HUES6 (cell line): ENCODE measurements at regions not wholly inside any gene's neighbourhood (a gene's known extent, or its start where the extent isn't known, plus 50 kb on each side); places are given as distances from the start of the nearest gene placed in this dataset.

Experiments
- H3K27ac ChIP-seq: 2 replicates; pipeline ENCODE4 v1.7.0; 2013; ENCODE audit warnings: low read depth, mild to moderate bottlenecking, low read length, inconsistent platforms
- H3K27me3 ChIP-seq: 2 replicates; pipeline ENCODE4 v1.6.1; 2013; ENCODE audit warnings: low read length; ENCODE audit not compliant: control insufficient read depth, insufficient read depth
- H3K36me3 ChIP-seq: 2 replicates; pipeline ENCODE4 v1.6.1; 2013; ENCODE audit warnings: low read length; ENCODE audit not compliant: control insufficient read depth, insufficient read depth
- H3K4me1 ChIP-seq: 2 replicates; pipeline ENCODE4 v1.6.1; 2013; ENCODE audit warnings: low read length; ENCODE audit not compliant: control insufficient read depth, insufficient read depth
- H3K4me3 ChIP-seq: 2 replicates; pipeline ENCODE4 v1.5.1; 2013; ENCODE audit warnings: low read depth, low read length
- H3K9ac ChIP-seq: one replicate; pipeline ENCODE4 v1.6.1; 2013; ENCODE audit warnings: mild to moderate bottlenecking, low read length
- H3K9me3 ChIP-seq: 2 replicates; pipeline ENCODE4 v1.6.1; 2013; ENCODE audit warnings: low read depth, low read length; ENCODE audit not compliant: control insufficient read depth, insufficient read depth

GRCh38 chr2:42861321-42861720, 68.9 kb upstream of the HAAO start:
- Histone ChIP-seq H3K27ac (no peak overlapping the region), H3K9me3 (no peaks in the 10 kb centered on the region), H3K4me3 (no peak overlapping the region), H3K9ac (no peak overlapping the region), H3K27me3 (no peaks in the 10 kb centered on the region), H3K4me1 (peaks cover 2% of the 10 kb centered on the region; the same call in 1 of the 2 replicates), H3K36me3 (no peaks in the 10 kb centered on the region)

DNA sequence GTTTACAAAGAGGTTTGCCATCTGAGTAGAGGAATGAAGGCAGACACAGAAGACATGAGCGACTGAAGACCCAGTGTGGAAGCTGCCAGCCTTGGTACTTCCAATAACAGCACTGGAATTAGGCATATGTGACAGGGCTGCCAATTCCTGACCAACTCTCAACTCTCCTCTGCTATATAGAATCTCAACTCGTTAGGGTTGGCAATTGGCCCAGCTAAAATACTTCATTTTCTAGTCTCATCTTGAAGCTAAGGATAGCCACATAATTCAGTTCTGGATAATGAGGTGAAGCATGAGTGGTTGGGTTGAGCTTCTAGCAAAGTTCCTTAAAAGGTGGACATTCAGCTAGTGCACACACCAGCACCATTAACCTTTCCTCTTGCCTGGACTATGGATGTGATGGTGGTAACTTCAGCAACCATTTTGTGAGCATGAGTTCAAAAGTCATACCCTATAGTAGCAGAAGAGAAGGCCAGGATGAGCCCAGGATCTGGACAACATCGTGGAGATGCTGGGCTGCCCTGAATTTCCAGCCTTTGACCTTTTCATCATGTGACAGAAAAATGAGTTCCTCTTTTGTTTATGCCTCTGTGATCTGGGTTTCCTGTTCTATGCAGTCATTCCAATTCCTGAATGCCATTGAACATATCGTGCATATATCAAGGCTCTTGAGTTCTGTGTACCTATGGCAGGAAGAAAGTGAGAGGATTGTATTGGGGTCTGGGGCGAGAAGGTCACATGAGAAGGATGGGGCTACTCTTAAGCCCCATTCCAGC, 68.1 kb upstream of the HAAO start:
- H3K27ac ChIP-seq = no peak overlapping the region
- no peaks in the 10 kb centered on the region for H3K9me3 ChIP-seq
- no peaks in the 10 kb centered on the region for H3K27me3 ChIP-seq
- no peak overlapping the region for H3K9ac ChIP-seq
- no peaks in the 10 kb centered on the region for H3K36me3 ChIP-seq
- H3K4me1 ChIP-seq = peaks cover 2% of the 10 kb centered on the region; the same call in 1 of the 2 replicates
- no peak overlapping the region for H3K4me3 ChIP-seq

DNA sequence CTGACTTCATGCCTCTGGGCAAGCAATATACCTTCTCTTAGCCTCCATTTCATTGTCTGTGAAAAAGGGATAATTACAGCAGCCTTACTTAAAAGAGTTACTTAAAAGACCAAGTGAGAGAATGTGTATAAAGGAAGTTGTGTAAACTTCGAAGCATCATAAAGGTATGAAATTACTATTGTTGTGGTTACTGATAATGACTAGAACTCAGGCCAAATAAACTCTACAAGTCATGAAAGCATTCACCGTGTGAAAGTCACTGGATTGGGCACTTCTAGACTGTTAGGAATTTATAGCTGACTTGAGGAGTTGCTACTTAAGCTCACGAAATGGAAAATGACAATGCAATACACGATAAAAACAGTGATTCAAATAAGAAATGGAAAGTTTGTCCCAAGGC, 67.4 kb upstream of the HAAO start:
- Histone ChIP-seq H3K27me3 (no peaks in the 10 kb centered on the region), H3K4me3 (no peak overlapping the region), H3K4me1 (peaks cover 2% of the 10 kb centered on the region; the same call in 1 of the 2 replicates), H3K9me3 (no peaks in the 10 kb centered on the region), H3K36me3 (no peaks in the 10 kb centered on the region), H3K9ac (no peak overlapping the region), H3K27ac (no peak overlapping the region)

GRCh38 chr2:42859006-42859552, 66.7 kb upstream of the HAAO start:
- Histone ChIP-seq H3K36me3 (no peaks in the 10 kb centered on the region), H3K9me3 (no peaks in the 10 kb centered on the region), H3K27me3 (no peaks in the 10 kb centered on the region), H3K4me3 (no peak overlapping the region), H3K27ac (no peak overlapping the region), H3K9ac (no peak overlapping the region), H3K4me1 (peaks cover 8% of the 10 kb centered on the region; the same call in 1 of the 2 replicates)

DNA sequence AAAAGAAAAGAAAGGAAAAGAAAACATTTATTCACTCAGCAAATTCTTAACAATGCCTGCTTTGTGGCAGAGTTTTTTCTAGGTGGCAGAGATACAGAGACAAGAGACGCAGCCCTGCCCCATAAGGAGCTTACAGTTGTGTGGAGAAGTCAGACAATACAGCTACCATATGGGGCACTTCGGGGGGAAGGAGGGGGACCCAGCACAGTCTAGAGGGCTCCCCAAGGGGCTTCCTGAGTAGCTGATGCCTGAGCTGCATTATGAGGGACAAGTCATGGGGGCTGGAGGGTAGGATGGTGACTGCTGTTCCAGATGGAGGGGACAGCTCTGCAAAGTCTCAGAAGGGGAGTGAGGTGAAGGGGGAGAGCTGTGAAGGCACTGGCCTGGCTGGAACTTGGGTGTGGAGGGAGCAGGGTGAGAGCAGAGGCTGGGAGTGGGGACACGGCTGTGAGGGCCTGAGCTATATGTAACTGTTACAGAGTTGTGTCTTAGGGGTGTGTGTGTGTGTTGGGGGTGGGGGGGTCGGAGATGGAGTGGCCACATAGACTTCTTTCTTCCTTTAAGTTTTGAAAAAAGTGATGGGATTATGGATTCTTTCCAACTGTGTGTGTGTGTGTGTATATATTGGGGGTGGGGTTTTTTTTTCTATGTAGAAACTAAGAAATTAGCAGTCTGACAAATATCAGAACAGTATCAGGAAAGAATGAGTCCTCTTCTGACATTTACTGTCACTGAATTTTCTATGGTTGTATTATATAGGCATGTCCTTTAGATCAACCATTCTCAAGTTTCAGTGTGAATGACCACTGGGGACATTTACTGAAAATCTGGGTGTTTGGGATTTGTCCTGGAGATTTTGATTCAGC, 66.0 kb upstream of the HAAO start:
- H3K4me1 ChIP-seq = peaks cover 13% of the 10 kb centered on the region; the same call in 1 of the 2 replicates
- no peaks in the 10 kb centered on the region for H3K36me3 ChIP-seq
- H3K4me3 ChIP-seq = no peak overlapping the region
- H3K27ac ChIP-seq = no peak overlapping the region
- H3K9me3 ChIP-seq = no peaks in the 10 kb centered on the region
- H3K9ac ChIP-seq = no peak overlapping the region
- H3K27me3 ChIP-seq = no peaks in the 10 kb centered on the region

GRCh38 chr2:42856891-42857632, 64.7 kb upstream of the HAAO start:
- no peaks in the 10 kb centered on the region for H3K9me3 ChIP-seq
- H3K27ac ChIP-seq = no peak overlapping the region
- H3K4me3 ChIP-seq = no peak overlapping the region
- no peak overlapping the region for H3K9ac ChIP-seq
- H3K4me1 ChIP-seq = peaks cover 13% of the 10 kb centered on the region; the same call in 1 of the 2 replicates
- no peaks in the 10 kb centered on the region for H3K36me3 ChIP-seq
- H3K27me3 ChIP-seq = no peaks in the 10 kb centered on the region

- H3K9me3 ChIP-seq = no peaks in the 10 kb centered on the region
- no peaks in the 10 kb centered on the region for H3K27me3 ChIP-seq
- no peaks in the 10 kb centered on the region for H3K36me3 ChIP-seq
- H3K4me1 ChIP-seq = peaks cover 13% of the 10 kb centered on the region; the same call in 1 of the 2 replicates
- no peak overlapping the region for H3K27ac ChIP-seq
- H3K4me3 ChIP-seq = no peak overlapping the region
- no peak overlapping the region for H3K9ac ChIP-seq
Observed at GRCh38 chr2:42856106-42856860, 63.9 kb upstream of the HAAO start.

- Histone ChIP-seq H3K27me3 (no peaks in the 10 kb centered on the region), H3K4me1 (peaks cover 13% of the 10 kb centered on the region; the same call in 1 of the 2 replicates), H3K36me3 (no peaks in the 10 kb centered on the region), H3K9ac (no peak overlapping the region), H3K4me3 (no peak overlapping the region), H3K27ac (no peak overlapping the region), H3K9me3 (no peaks in the 10 kb centered on the region)
Observed at GRCh38 chr2:42855221-42855970, 63.0 kb upstream of the HAAO start.

DNA sequence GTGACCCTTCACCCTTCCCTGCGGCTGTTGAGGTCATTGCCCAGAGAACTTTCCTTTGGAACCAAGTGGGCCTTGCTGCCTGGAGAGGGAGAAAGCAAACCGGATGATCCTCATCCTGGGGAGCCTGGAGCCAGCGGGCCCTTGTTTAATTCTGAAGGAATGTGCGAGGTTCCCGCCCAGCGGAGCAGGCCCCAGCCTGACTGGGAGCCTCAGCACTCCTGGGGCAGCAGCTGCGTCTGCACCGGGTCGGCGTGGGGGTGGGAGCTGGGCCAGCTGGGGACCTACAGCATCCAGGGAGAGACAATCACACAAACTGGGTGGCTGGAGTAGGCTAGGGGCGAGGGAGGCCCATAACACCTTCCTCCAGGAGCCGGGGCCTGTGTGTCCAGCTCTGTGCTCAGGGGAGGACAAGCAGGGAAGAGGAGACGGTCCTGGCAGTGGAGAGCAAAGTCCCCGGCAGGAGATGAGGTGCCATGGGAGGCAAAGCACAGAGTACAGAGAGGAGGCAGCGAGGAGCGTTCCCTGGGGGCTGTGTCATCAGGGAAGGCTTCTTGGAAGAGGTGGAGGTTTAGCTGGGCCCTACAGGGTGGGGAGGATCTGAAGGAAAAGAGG, 61.9 kb upstream of the HAAO start:
- H3K36me3 ChIP-seq = no peaks in the 10 kb centered on the region

More for the DNA sequence above, 61.9 kb upstream of the HAAO start:
- peaks cover 13% of the 10 kb centered on the region; the same call in 1 of the 2 replicates for H3K4me1 ChIP-seq
- H3K27me3 ChIP-seq = no peaks in the 10 kb centered on the region
- H3K9me3 ChIP-seq = no peaks in the 10 kb centered on the region
- no peak overlapping the region for H3K9ac ChIP-seq
- H3K27ac ChIP-seq = no peak overlapping the region
- H3K4me3 ChIP-seq = no peak overlapping the region
